ENCODE measurements at regions not wholly inside any gene's neighbourhood (a gene's known extent, or its start where the extent isn't known, plus 50 kb on each side); places are given as distances from the start of the nearest gene placed in this dataset.

- H3K9me2 ChIP-seq = no peaks in the 10 kb centered on the region
- no peak overlapping the region for H2AFZ ChIP-seq (ENCODE audit: low read depth)
- ChIA-PET CTCF (interaction anchor here (0.6 to 10.5 kb wide), 42 partner anchors 9 to 1559 kb away, joined by 3 to 155 read pairs (median 5); partner anchors contain the start of gene RNF182), POLR2A (no interaction called here)
- 82% methylated on average over 3 of the region's 3 CpGs for WGBS (ENCODE audit: low lambda C conversion rate)
- no peak overlapping the region for H3K9ac ChIP-seq
- no peaks in the 10 kb centered on the region for H4K20me1 ChIP-seq (ENCODE audit: insufficient read depth)
- H3K4me2 ChIP-seq = no peak overlapping the region
- no peaks in the 10 kb centered on the region for H3K79me2 ChIP-seq (ENCODE audit: insufficient read depth)
- H3K27ac ChIP-seq (ENCODE audit: low read depth in 2 of 2, low read length in 1 of 2) = no peak overlapping the region
- no peaks in the 10 kb centered on the region for H3K27me3 ChIP-seq (ENCODE audit: insufficient read depth)
- DNase-seq = no peak
- H3K4me1 ChIP-seq (ENCODE audit: control insufficient read depth in 1 of 2, insufficient read depth in 2 of 2, low read depth in 1 of 2, low read length in 1 of 2) = no peaks in the 10 kb centered on the region
- H3K4me3 ChIP-seq (ENCODE audit: low read depth in 2 of 2, low read length in 1 of 2) = no peak overlapping the region
- TF ChIP-seq EZH2phosphoT487 (IDR thresholded peaks at IDR 0.05; ENCODE audit: borderline replicate concordance, low read depth) = no peak
- TF ChIP-seq NFIC (IDR thresholded peaks at IDR 0.05; ENCODE audit: borderline replicate concordance) = no peak
- no peak for TF ChIP-seq SIN3A (IDR thresholded peaks at IDR 0.05; ENCODE audit: borderline replicate concordance, low read depth, low read length)
- TF ChIP-seq PBX3 (IDR thresholded peaks at IDR 0.05) = no peak
- no peak for TF ChIP-seq TEAD4 (IDR thresholded peaks at IDR 0.05; ENCODE audit: borderline replicate concordance, insufficient read depth)
- no peak for TF ChIP-seq JUND (IDR thresholded peaks at IDR 0.05)
- TF ChIP-seq REST (IDR thresholded peaks at IDR 0.05; ENCODE audit: low read depth, low read length) = no peak
- no peak for TF ChIP-seq ZBTB33 (IDR thresholded peaks at IDR 0.05; ENCODE audit: borderline replicate concordance, low read depth)
- TF ChIP-seq RFX5 (IDR thresholded peaks at IDR 0.05; ENCODE audit: low read length) = no peak
- TF ChIP-seq FOSL2 (IDR thresholded peaks at IDR 0.05; ENCODE audit: borderline replicate concordance, low read depth) = no peak
- TF ChIP-seq SMC3 (IDR thresholded peaks at IDR 0.05; ENCODE audit: low read depth, low read length) = no peak
- no peak for TF ChIP-seq MEF2A (IDR thresholded peaks at IDR 0.05; ENCODE audit: borderline replicate concordance, low read depth)
- TF ChIP-seq GATA2 (CRISPR knock-in tag; IDR thresholded peaks at IDR 0.05) = no peak
- TF ChIP-seq RXRA (IDR thresholded peaks at IDR 0.05; ENCODE audit: borderline replicate concordance, low read depth) = no peak
- TF ChIP-seq GABPA (IDR thresholded peaks at IDR 0.05; ENCODE audit: low read depth) = no peak
- no peak for TF ChIP-seq FOXM1 (IDR thresholded peaks at IDR 0.05; ENCODE audit: low read depth)
- no peak for TF ChIP-seq CTCF (IDR thresholded peaks at IDR 0.05)
- TF ChIP-seq MXI1 (IDR thresholded peaks at IDR 0.05; ENCODE audit: low read depth, low read length) = no peak
- no peaks in the 10 kb centered on the region for H3F3A ChIP-seq (replicated peaks; ENCODE audit: insufficient read depth)
- H3K36me3 ChIP-seq (replicated peaks in 1 of 2; ENCODE audit: control insufficient read depth in 1 of 2, insufficient read depth in 2 of 2, low read length in 1 of 2) = no peaks in the 10 kb centered on the region
- H3K9me3 ChIP-seq = no peaks in the 10 kb centered on the region
These were observed 49.9 kb upstream of the CD83 start for GRCh38 chr6:14067656-14068055.
